GM21737 (cell line): ENCODE measurements at regions not wholly inside any gene's neighbourhood (a gene's known extent, or its start where the extent isn't known, plus 50 kb on each side); places are given as distances from the start of the nearest gene placed in this dataset.
"Not testable (repeated sequence)": the region's sequence is repeated elsewhere in the genome, so short reads cannot be mapped to it uniquely, and the experiment has no call there.

Source experiments
- ATAC-seq: cut with Tn5 transposase; IDR thresholded peaks from one replicate; pipeline ENCODE4 v1.9.1; 2021; ENCODE audit warnings: mild to moderate bottlenecking, moderate library complexity; ENCODE audit not compliant: unreplicated experiment

DNA sequence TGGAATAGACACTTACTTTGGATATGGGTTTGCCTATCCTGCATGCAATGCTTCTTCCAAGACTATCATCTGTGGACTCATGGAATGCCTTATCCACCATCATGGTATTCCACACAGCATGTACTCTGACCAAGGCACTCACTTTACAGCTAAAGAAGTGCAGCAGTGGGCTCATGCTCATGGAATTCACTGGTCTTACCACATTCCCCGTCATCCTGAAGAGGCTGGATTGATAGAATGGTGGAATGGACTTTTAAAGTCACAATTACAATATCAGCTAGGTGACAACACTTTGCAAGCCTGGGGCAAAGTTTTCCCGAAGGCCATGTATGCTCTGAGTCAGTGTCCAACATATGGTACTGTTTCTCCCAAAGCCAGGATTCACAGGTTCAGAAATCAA is 199.1 kb downstream of the GJA1 start:
- ATAC-seq: not testable (repeated sequence)

DNA sequence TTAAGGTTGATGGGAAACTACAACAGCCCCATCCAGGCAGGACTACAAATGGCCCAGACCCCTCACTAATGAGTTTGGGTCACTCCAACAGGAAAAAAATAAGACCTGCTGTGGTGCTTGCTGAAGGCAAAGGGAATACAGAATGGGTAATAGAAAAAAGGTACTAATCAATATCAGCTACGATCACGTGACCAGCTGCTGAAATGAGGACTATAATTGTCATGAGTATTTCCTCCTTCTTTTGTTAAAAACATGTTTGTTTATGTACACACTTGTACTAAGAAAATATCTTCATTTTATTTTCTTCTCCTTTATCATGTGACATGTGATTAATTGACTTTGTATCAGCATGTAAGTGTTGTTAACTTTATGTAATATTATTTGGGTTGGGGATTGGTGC is 199.9 kb downstream of the GJA1 start:
- ATAC-seq: no peak

DNA sequence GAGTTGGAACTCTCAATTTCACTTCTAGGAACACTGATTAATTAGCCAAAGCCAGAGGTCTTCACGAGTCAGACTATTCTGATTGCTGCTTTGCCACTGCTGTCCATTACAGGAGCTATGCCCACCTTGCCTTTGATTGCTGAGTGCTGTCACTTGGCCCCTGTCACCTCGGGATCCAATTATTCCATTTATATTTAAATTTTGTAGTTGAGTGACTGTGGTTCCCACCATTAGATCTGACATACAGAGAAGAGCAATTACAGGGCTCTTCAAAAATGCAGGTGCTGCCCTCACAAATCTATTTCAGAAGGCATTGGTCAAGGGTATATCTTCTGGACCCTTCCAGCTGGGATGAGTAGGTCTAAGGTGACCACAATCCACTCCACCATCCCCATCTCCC is 200.8 kb downstream of the GJA1 start:
- not testable (repeated sequence) for ATAC-seq

DNA sequence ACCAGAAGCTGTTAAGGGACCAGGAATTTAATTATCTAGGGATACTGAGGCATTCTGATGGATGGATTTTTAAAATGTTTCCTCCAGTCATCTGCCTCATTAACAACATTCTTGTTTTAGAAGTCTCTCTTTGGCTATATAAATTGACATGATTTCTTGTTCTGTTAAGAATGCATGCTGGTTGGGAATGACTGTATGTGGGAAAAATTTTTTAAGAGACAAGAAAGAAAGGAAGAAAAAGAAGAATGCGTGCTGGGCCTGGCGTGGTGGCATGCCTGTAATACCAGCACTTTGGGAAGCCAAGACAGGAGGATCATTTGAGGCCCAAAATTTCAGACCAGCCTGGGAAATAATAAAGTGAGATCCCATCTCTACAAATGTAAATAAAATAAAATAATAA is 203.6 kb downstream of the GJA1 start:
- ATAC-seq: no peak

DNA sequence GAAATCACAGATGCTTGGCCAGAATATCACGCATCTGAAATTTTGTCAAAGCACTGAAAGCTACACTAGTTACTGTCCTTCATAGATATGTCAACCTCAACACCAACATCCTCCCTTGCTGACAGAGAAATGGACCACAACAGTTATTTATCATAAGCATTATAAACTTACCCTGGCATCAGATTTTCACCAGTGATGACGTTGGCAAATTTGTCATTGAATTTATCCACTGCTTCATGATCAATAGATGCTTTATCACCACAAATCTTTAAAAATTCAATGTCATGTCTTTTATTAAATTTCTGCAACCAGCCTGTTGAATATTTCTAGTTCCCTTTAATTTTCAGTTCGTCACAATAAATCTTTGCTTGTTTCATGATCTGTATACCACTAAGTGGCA is 205.7 kb downstream of the GJA1 start:
- ATAC-seq: no peak

DNA sequence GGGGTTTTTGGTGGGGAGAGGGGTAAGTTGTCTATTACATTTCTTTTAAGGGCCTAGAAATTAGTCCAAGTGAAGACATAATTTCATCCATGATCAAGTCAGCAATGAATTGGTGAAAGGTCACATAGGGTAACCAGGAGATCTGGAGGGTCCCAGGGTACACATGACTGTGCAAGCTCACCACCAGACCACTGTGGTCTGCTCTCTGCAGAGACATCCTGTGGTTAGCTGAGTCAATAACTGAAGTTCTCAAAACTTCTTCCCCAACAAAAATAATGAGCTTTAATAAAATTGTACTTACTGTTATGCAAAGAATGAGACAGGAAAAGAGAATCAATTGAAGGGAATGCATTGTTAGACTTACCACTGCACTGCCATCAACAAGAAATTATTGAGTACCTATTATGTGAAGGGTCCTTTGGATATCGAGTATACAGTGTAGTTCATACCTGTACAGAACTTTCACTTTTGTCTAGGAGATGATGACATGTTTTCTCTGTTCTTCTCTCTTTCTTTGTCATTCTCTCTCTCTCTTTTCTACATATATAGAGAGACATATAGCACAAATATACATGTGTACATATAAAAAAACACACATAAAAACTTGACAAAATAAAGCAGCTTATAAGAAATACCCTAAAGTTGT is 209.8 kb downstream of the GJA1 start:
- ATAC-seq: no peak

DNA sequence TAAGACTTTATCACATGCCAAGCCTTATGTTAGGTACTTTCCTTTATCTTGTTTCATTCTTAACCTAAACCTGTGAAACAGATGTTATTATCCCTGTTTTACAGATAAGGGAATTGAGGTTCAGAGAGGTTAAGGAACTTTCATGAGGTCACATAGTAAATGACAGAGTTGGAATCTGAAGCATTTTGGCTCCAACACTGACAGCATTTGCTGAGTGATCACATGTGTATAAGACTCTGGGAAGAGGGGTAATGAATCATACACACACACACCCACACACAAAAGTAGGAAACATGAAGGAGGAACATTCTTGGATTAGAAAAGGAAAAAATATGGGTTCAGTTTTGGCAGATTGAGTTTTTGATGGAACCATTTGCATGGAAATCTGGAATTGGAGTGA is 212.5 kb downstream of the GJA1 start:
- ATAC-seq: no peak

DNA sequence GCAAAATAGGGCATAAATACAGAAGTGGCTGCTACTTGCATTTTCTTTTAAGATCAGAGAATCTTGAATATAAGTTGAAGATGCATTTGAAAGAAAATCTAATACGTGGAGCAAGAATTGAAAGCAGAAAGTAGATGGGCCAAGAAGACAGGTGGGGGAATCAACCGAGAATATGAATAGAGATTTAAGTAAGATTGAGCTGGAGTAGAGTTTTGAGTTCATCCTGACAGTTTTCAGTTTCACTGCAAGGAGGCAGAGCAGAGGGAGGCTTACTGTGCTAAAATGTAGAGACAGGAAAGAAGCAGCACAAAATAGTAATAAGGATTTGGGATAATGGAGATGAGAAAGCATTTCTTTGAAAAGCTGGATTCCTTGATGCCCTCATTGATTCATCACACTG is 214.5 kb downstream of the GJA1 start:
- ATAC-seq: no peak

DNA sequence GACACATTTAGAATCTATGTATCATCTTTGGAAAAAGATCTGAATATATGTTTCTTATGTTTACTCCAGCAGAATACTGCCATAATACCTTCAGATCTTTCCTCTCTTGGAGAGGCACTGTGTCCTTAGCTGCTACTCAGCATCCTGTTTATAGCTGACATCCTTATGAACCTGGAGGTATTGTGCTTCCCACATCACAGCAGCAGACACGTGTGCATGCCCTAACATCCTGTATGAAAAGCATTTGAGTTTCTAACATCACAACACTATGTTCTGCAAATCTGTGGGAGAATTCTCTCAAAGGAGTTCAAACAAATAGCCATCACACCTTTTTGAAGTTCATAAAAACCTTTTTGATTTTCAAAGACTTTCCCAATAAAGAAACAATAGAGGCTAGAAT is 216.0 kb downstream of the GJA1 start:
- no peak for ATAC-seq

DNA sequence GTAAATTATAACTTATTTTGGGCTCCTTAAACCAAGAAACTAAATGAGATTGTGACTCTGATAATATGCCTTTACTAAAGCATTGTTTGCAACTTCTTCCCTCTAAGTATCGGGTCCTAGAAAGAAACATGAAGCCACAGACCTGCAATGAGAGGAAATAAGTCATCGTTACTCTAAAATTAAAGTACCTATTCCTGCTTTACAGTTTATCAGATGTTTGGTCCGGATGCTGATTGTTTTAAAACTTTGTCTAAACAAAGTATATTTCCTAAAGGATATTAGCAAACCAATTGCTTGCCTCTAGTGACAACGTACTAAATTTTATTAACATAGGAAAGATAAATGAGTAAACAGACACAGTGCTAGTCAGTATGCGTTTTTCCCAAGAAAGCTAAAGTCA is 216.8 kb downstream of the GJA1 start:
- no peak for ATAC-seq

DNA sequence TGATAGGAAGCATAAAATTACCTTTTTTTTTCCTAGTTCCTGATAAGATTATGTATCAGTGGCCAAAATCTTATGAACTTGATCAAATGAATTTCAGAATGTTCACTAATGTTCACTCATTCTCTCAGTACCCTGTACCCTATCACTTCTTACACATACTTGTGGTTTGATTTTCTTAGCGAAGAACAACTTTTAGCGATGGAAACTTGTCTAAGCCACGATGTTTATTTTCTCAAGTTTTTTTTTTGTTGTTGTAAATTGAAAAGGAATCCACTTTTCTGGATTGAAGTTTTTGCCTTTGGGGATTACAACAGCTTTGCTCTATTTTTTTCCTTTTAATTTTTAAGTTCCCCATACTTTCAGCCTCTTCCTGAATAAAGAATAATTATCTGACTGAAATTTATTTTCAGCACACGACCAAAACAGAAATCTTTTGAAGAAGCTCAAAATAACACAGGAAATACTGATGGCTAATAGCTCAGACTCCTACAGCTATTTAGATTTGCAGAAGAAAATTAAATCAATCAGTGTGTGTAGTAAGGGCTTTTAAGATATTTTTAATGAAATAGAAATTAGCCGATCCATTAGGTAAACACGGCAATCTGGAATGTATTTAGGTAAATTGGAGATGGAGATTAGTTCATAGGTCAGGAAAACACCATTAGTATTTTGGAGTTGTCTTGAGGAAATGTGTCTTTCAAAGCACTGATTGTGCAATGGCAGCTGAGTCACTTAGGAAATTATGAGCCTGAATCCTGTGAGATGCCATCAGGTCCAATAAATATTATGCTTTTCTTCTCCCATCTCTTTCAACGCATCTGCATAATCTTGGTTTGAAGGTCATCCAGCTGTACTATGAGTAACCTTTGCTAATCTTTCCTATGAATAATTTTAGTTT is 217.5 kb downstream of the GJA1 start:
- ATAC-seq: no peak

DNA sequence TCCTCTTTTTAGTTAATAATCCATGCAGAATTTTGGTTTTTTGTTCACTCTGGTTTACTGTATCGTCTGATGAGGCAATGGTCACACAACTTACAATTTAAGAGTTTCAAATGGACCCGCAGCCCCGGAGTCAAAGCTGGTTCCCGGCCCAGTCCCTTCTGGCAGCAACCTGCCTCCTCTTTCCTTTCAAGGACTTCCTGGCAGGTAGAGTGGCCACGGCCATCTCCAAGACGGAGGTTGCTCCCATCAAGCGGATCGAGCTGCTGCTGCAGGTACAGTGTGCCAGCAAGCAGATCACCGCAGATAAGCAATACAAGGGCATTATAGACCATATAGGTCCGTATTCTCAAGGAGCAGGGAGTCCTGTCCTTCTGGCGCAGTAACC is 218.2 kb downstream of the GJA1 start:
- ATAC-seq: no peak

DNA sequence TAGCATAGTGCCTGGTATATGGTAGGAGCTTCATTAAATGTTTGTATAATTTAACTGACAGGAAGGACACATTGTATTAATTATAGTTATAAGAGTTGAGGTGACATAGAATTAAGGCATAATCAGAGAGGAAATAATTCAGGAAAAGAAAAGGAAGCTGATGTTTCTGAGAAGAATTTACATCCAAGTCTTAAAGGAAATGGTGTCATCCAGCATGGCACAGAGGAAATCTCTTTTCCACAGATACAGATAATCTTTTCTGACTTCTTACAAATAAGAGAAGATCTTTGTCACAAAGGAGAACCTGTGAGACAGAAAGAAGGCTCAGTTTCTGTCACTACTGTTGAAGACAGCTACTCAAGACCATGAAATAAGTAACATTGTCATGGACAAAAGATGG is 222.5 kb downstream of the GJA1 start:
- no peak for ATAC-seq

DNA sequence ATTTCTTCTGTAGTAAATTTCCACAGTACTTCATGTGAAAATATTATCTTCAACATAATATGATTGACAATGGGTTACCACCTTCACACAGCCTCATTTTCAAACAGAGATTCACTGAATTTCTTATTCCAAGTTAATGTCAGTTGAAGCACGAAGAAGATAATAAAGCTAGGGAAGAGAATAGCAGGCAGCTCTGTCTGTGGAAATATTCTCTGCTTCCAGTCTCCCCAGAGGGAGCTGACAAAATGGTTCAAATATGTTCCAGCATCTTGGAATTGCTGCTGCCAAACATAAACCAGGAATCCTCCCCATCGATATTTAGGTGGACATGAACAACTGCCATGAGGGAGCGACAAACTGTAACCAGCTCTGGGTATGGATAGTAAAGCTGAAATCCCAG is 224.8 kb downstream of the GJA1 start:
- no peak for ATAC-seq

DNA sequence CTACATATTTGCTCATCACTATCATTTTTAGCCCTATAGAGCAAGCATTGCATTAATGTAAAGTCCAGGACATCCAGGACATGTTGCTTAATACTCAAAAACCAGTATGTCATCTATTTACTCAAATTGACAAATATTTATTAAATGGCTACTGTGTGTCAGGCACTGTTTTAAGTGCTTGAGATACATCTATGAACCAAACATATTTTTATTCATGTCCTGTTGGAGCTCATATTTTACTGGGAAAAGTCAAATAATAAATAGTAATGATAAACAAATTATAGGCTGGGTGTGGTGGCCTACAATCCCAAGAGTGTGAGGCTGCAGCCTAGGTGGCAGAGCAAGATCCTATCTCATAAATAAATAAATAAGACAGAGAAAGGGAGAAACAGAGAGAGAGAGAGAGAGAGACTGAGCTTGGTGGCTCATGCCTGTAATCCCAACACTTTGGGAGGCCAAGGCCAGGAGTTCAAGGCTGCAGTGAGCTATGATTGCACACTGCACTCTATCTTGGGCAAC is 227.9 kb downstream of the GJA1 start:
- no peak for ATAC-seq

DNA sequence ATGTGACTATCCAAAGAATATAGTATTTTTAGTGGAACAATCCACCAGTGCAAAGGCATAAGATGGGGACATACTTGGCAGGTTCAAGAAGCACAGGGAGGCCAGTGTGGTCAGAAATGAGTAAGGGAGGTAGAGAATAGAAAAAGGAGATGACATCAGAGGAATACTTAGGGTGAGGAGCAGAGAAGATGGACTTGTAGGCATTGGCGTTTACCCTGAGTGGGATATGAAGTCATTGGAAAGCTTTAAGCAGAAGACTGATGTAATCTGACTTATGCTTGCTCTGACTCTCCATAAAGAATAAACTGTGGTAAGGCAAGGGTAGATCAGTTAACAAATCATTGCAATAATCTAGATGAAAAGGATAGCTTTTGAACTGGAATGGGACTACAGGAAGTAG is 228.7 kb downstream of the GJA1 start:
- ATAC-seq: no peak

DNA sequence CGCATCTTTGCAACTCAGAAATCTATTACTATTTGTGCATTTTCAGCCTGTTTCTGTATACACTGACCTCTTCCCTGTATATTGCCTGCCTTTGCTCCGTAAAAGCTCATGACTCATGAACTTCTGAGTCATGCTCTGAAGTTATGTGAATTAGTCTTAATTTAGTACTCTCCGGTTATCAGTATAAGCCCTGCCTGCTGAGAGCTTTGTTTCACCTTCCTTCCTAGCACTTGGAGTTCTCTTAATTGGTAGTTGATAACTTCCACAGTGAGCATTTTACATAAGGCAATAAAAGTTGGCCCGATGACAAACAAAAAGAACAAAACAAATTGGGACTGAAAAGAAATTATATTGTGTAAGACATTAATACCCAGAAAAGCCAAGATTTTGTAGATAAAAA is 231.4 kb downstream of the GJA1 start:
- no peak for ATAC-seq

DNA sequence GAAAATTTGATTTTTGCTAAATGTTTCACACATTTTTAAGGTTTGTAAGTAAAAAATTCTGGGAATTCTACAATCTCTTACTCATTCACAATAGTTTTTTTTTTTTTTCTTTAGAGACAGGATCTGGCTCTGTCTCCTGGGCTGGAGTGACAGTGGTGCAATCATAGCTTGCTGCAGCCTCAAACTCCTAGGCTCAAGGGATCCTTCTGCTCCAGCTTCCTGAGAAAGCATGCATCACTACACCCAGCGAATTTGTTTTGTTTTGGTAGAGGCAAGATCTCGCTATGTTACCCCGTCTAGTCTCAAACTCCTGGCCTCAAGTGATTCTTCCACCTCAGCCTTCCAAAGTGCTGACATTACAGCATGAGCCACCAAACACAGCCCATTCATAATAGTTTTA is 232.8 kb downstream of the GJA1 start:
- ATAC-seq: no peak

DNA sequence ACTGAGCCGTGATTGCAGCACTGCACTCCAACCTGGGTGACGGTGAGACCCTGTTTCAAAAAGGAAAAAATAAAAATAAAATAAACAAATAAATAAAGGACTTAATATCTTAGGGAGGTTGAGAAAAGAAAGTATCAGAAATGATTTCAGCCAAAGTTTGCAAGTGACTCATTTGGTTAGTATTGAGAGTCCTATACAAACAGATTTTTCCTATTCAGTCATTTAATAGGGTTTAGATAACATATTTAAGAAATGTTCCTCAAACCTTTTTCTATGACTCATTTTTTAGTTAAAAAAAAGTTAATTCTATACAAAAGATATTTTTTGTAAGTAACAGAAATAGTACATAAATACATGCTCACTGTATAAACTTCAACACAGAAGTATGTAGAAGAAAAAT is 235.1 kb downstream of the GJA1 start:
- no peak for ATAC-seq

DNA sequence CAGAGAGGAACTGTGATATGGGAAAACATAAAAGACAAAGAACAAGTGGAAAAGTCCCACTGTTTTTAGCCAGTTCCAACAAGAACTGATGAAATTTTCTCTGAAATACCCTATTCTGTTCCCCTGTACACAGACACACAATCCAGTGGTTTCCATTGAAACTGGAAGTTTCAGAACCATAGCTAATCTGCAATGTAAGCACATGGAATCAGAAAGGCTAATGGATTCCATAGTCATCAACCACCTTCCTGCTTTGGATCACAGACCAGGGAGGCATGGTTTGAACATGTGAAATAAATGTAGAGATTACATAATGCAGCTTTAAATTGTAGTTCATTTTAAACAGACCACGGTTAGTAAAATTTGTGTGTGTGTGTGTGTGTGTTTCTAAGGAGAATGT is 242.1 kb downstream of the GJA1 start:
- ATAC-seq: no peak

DNA sequence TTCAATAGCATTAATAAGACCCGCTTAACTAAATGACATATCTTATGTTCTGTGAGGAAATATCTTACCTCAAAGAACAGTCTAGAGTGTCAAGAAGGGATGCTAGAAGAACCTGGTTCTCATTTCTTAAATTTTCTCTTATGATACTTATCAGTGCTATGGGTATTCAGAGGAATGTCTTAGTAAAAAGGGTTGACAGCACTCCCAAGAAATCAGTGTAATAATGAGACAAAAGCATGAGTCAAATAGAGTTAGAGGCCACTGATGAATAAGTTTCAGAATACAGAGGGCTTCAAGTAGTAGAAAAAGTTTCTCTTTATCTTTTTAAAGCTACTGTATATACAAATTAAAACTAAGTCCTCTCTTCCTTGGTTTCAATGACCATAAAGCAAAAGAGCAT is 242.8 kb downstream of the GJA1 start:
- no peak for ATAC-seq

DNA sequence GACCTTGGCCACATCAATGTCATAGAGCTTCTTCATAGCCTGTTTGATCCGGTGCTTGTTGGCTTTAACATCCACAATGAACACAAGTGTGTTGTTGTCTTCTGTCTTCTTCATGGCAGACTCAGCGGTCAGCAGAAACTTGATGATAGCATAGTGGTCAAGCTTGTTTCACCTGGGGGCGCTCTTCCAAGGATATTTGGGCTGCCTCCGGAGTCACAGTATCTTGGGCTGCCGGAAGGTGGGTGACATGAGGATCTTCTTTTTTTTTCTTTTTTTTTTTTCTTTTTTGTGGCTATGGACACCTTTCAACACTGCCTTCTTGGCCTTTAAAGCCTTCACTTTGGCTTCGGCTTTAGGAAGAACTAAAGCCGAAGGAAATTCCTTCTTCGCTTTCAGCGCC is 244.6 kb downstream of the GJA1 start:
- ATAC-seq: no peak
